Ammon's horn (tissue), 1 donor: ENCODE measurements at regions not wholly inside any gene's neighbourhood (a gene's known extent, or its start where the extent isn't known, plus 50 kb on each side); places are given as distances from the start of the nearest gene placed in this dataset.

Experiments used
- DNase-seq: peaks from one replicate; pipeline ENCODE4 v3.0.0-alpha.2; 2016; ENCODE audit warnings: low spot score

- no peak for DNase-seq
Measured at GRCh38 chr3:127458696-127459604, 131.6 kb downstream of the TPRA1 start.

- no peak for DNase-seq
Measured at GRCh38 chr3:127457546-127458145, 132.9 kb downstream of the TPRA1 start.

- peak; percentile 27 for DNase-seq
Measured at GRCh38 chr3:127457094-127457475, 133.4 kb downstream of the TPRA1 start.

GRCh38 chr3:127456471-127457093, 134.0 kb downstream of the TPRA1 start:
- DNase-seq, result peak; percentile 32

GRCh38 chr3:127455541-127456450, 134.7 kb downstream of the TPRA1 start:
- peak; percentile 72 for DNase-seq

GRCh38 chr3:127454968-127455367, 135.6 kb downstream of the TPRA1 start:
- no peak for DNase-seq

GRCh38 chr3:127454051-127454450, 136.5 kb downstream of the TPRA1 start:
- DNase-seq, result no peak

GRCh38 chr3:127452321-127452821, 138.2 kb downstream of the TPRA1 start:
- DNase-seq, result peak; percentile 23

- no peak for DNase-seq
Measured at GRCh38 chr3:127451321-127451720, 139.2 kb downstream of the TPRA1 start.

GRCh38 chr3:127450331-127450730, 140.2 kb downstream of the TPRA1 start:
- no peak for DNase-seq

- no peak for DNase-seq
Measured at GRCh38 chr3:127449486-127450212, 140.9 kb downstream of the TPRA1 start.

- no peak for DNase-seq
Measured at GRCh38 chr3:127448671-127449070, 141.9 kb downstream of the TPRA1 start.

- no peak for DNase-seq
Measured at GRCh38 chr3:127448161-127448561, 142.4 kb downstream of the TPRA1 start.

GRCh38 chr3:127446756-127447155, 143.8 kb downstream of the TPRA1 start:
- DNase-seq, result no peak

- DNase-seq, result no peak
Measured at GRCh38 chr3:127445581-127446343, 144.8 kb downstream of the TPRA1 start.

GRCh38 chr3:127444761-127445160, 145.8 kb downstream of the TPRA1 start:
- no peak for DNase-seq

- DNase-seq, result no peak
Measured at GRCh38 chr3:127443581-127444375, 146.8 kb downstream of the TPRA1 start.

GRCh38 chr3:127442506-127442905, 148.0 kb downstream of the TPRA1 start:
- no peak for DNase-seq

- no peak for DNase-seq
Measured at GRCh38 chr3:127441764-127442163, 148.8 kb downstream of the TPRA1 start.
